ENCODE measurements at regions not wholly inside any gene's neighbourhood (a gene's known extent, or its start where the extent isn't known, plus 50 kb on each side); places are given as distances from the start of the nearest gene placed in this dataset.
"Not testable (repeated sequence)": the region's sequence is repeated elsewhere in the genome, so short reads cannot be mapped to it uniquely, and the experiment has no call there.

DNA sequence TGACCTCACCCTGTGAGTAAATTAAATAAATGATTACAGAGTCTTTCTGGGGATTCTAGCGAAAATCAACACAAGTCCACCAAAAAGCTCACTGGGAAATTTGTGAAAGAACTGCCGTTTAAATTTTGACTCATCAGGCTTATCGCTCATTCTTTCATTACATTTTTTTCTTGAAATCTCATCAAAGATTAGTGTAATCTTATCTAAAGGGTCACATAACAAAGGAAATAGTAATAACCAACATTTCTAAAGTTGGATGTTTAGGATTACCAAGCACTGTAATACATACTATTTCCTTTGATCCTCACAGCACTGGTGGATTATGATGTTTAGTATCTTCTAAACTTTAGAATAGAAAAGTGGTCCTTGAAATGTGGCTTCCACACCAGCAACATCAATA is 111.1 kb upstream of the CBLB start:
- H2BK5ac ChIP-seq (ENCODE audit: low read depth, low read length, poor library complexity): no peak overlapping the region
- no CpG with 5 or more reads among the region's 3 CpGs for WGBS (ENCODE audit: extremely low coverage, insufficient coverage, insufficient read length)

DNA sequence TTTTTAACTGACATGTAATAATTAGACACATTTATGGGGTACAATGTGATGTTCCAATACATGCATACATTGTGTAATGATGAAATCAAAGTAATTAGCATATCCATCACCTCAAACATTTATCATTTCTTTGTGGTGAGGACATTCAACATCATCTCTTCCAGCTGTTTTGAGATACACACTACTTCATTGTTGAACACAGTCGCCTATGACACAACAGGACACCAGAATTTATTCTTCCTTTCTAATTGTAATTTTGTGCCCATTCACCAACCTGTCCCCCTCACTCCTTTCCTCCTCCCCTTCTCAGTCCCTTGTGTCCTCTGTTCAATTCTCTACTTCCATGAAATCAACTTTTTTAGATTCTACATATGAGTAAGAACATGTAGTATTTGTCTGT is 113.4 kb upstream of the CBLB start:
- Histone ChIP-seq H2AK5ac (ENCODE audit: low read length) (no peak overlapping the region), H3K79me2 (ENCODE audit: control insufficient read depth, insufficient read depth, low read length, poor library complexity) (no peaks in the 10 kb centered on the region), H3K4me3 (ENCODE audit: low read depth, low read length) (no peak overlapping the region), H3K4me1 (ENCODE audit: control insufficient read depth in 1 of 2, insufficient read depth in 2 of 2, low read length in 2 of 2) (no peaks in the 10 kb centered on the region), H3K14ac (ENCODE audit: low read length) (no peak overlapping the region), H3K9me3 (ENCODE audit: insufficient read depth, low read depth, low read length) (no peaks in the 10 kb centered on the region), H3K23ac (ENCODE audit: low read length) (no peak overlapping the region), H2BK120ac (ENCODE audit: insufficient read depth, low read length, poor library complexity) (no peak overlapping the region), H4K91ac (ENCODE audit: low read depth, low read length) (no peak overlapping the region), H3K4me2 (ENCODE audit: low read length) (no peak overlapping the region), H3K27ac (ENCODE audit: low read depth, low read length) (no peak overlapping the region), H3K79me1 (ENCODE audit: low read length) (no peaks in the 10 kb centered on the region), H4K8ac (ENCODE audit: low read depth, low read length) (no peak overlapping the region), H2BK12ac (ENCODE audit: low read length) (no peak overlapping the region), H3K36me3 (ENCODE audit: control insufficient read depth in 1 of 2, insufficient read depth in 2 of 2, low read length in 2 of 2) (no peaks in the 10 kb centered on the region), H3K9ac (ENCODE audit: low read length) (no peak overlapping the region), H2BK5ac (ENCODE audit: low read depth, low read length, poor library complexity) (no peak overlapping the region), H3K27me3 (ENCODE audit: insufficient read depth, low read length) (no peaks in the 10 kb centered on the region), H2AFZ (ENCODE audit: insufficient read depth, low read length, poor library complexity) (no peak overlapping the region), H3K4ac (ENCODE audit: low read depth, low read length) (no peak overlapping the region), H4K12ac (ENCODE audit: low read depth, low read length) (no peak overlapping the region), H3K18ac (ENCODE audit: low read length) (no peak overlapping the region)
- WGBS (ENCODE audit: extremely low coverage, insufficient coverage, insufficient read length): no CpG with 5 or more reads among the region's 1 CpG
- DNase-seq: no peak

More for the DNA sequence above, 111.1 kb upstream of the CBLB start:
- Histone ChIP-seq H3K18ac (ENCODE audit: low read length) (no peak overlapping the region), H3K4me1 (ENCODE audit: control insufficient read depth in 1 of 2, insufficient read depth in 2 of 2, low read length in 2 of 2) (no peaks in the 10 kb centered on the region), H4K8ac (ENCODE audit: low read depth, low read length) (no peak overlapping the region), H3K79me1 (ENCODE audit: low read length) (no peaks in the 10 kb centered on the region), H3K9me3 (ENCODE audit: insufficient read depth, low read depth, low read length) (no peaks in the 10 kb centered on the region), H3K14ac (ENCODE audit: low read length) (no peak overlapping the region), H3K79me2 (ENCODE audit: control insufficient read depth, insufficient read depth, low read length, poor library complexity) (no peaks in the 10 kb centered on the region), H4K12ac (ENCODE audit: low read depth, low read length) (no peak overlapping the region), H3K27ac (ENCODE audit: low read depth, low read length) (no peak overlapping the region), H2AK5ac (ENCODE audit: low read length) (no peak overlapping the region), H3K23ac (ENCODE audit: low read length) (no peak overlapping the region), H3K4ac (ENCODE audit: low read depth, low read length) (no peak overlapping the region), H2AFZ (ENCODE audit: insufficient read depth, low read length, poor library complexity) (no peak overlapping the region), H3K4me2 (ENCODE audit: low read length) (no peak overlapping the region), H2BK120ac (ENCODE audit: insufficient read depth, low read length, poor library complexity) (no peak overlapping the region), H3K9ac (ENCODE audit: low read length) (no peak overlapping the region), H2BK12ac (ENCODE audit: low read length) (no peak overlapping the region), H3K4me3 (ENCODE audit: low read depth, low read length) (no peak overlapping the region), H3K36me3 (ENCODE audit: control insufficient read depth in 1 of 2, insufficient read depth in 2 of 2, low read length in 2 of 2) (no peaks in the 10 kb centered on the region), H4K91ac (ENCODE audit: low read depth, low read length) (no peak overlapping the region), H3K27me3 (ENCODE audit: insufficient read depth, low read length) (no peaks in the 10 kb centered on the region)
- DNase-seq: peak; percentile 22 to 83

DNA sequence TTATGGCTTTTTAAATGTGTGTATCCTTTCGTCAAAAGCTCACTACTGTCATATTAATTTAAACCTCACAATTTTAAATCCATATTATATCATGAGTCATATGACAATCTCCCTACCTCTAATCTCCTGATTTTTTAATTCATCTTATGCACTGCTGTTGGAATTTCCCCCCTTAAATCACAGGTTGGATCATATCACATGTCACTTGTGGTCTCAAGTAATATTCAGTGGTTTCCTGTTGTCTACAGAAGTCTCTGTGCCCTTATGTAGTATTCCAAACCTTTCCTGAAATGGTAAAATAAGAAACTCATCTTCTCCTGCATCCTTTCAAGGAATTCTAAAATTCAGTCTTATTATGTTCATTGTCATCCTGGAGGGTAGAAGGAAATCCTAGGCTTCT is 116.0 kb upstream of the CBLB start:
- no peaks in the 10 kb centered on the region for H3K36me3 ChIP-seq (ENCODE audit: control insufficient read depth in 1 of 2, insufficient read depth in 2 of 2, low read length in 2 of 2)
- no peaks in the 10 kb centered on the region for H3K79me2 ChIP-seq (ENCODE audit: control insufficient read depth, insufficient read depth, low read length, poor library complexity)
- no peak overlapping the region for H3K23ac ChIP-seq (ENCODE audit: low read length)
- no peaks in the 10 kb centered on the region for H3K27me3 ChIP-seq (ENCODE audit: insufficient read depth, low read length)
- H2AK5ac ChIP-seq (ENCODE audit: low read length): no peak overlapping the region
- no peaks in the 10 kb centered on the region for H3K9me3 ChIP-seq (ENCODE audit: insufficient read depth, low read depth, low read length)
- no peak overlapping the region for H3K4me3 ChIP-seq (ENCODE audit: low read depth, low read length)
- no peaks in the 10 kb centered on the region for H3K4me1 ChIP-seq (ENCODE audit: control insufficient read depth in 1 of 2, insufficient read depth in 2 of 2, low read length in 2 of 2)
- no peak overlapping the region for H2BK12ac ChIP-seq (ENCODE audit: low read length)
- no peak overlapping the region for H3K4ac ChIP-seq (ENCODE audit: low read depth, low read length)
- H3K18ac ChIP-seq (ENCODE audit: low read length): no peak overlapping the region
- no peak overlapping the region for H2AFZ ChIP-seq (ENCODE audit: insufficient read depth, low read length, poor library complexity)
- H4K91ac ChIP-seq (ENCODE audit: low read depth, low read length): no peak overlapping the region
- no peak overlapping the region for H2BK5ac ChIP-seq (ENCODE audit: low read depth, low read length, poor library complexity)
- no peak for DNase-seq
- H3K14ac ChIP-seq (ENCODE audit: low read length): no peak overlapping the region
- H2BK120ac ChIP-seq (ENCODE audit: insufficient read depth, low read length, poor library complexity): no peak overlapping the region
- no CpG with 5 or more reads among the region's 1 CpG for WGBS (ENCODE audit: extremely low coverage, insufficient coverage, insufficient read length)
- no peaks in the 10 kb centered on the region for H3K79me1 ChIP-seq (ENCODE audit: low read length)
- H4K8ac ChIP-seq (ENCODE audit: low read depth, low read length): no peak overlapping the region
- no peak overlapping the region for H3K27ac ChIP-seq (ENCODE audit: low read depth, low read length)
- no peak overlapping the region for H4K12ac ChIP-seq (ENCODE audit: low read depth, low read length)
- H3K4me2 ChIP-seq (ENCODE audit: low read length): no peak overlapping the region
- no peak overlapping the region for H3K9ac ChIP-seq (ENCODE audit: low read length)

DNA sequence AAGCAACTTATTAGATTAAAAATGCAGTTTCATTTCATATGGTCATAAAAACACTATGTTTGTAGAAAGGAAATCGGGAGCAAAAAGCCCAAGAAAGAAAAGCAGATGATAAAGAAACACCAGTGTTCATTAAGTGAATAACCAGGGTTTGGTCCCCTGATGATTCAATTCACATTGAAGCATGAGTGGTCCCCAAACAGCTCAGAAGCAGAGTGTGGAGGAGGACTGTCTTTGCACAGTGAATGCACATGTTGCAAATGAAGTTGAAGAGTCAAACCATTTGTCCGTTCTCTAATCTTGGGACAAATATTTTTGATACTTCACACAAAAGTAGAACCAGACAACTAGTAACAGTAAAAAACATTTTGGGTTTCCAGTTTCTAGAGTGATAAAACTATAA is 117.5 kb upstream of the CBLB start:
- WGBS (ENCODE audit: extremely low coverage, insufficient coverage, insufficient read length): no CpG with 5 or more reads among the region's 2 CpGs
- DNase-seq; H3K9me3 ChIP-seq (ENCODE audit: insufficient read depth, low read depth, low read length); H4K91ac ChIP-seq (ENCODE audit: low read depth, low read length); H3K23ac ChIP-seq (ENCODE audit: low read length); H3K79me2 ChIP-seq (ENCODE audit: control insufficient read depth, insufficient read depth, low read length, poor library complexity); H3K18ac ChIP-seq (ENCODE audit: low read length); H2AFZ ChIP-seq (ENCODE audit: insufficient read depth, low read length, poor library complexity); H3K27me3 ChIP-seq (ENCODE audit: insufficient read depth, low read length); H2AK5ac ChIP-seq (ENCODE audit: low read length); H3K79me1 ChIP-seq (ENCODE audit: low read length); H3K9ac ChIP-seq (ENCODE audit: low read length); H3K4me2 ChIP-seq (ENCODE audit: low read length); H3K4ac ChIP-seq (ENCODE audit: low read depth, low read length); H2BK12ac ChIP-seq (ENCODE audit: low read length); H4K8ac ChIP-seq (ENCODE audit: low read depth, low read length); H3K4me3 ChIP-seq (ENCODE audit: low read depth, low read length); H3K4me1 ChIP-seq (ENCODE audit: control insufficient read depth in 1 of 2, insufficient read depth in 2 of 2, low read length in 2 of 2); H2BK120ac ChIP-seq (ENCODE audit: insufficient read depth, low read length, poor library complexity); H3K14ac ChIP-seq (ENCODE audit: low read length); H2BK5ac ChIP-seq (ENCODE audit: low read depth, low read length, poor library complexity); H4K12ac ChIP-seq (ENCODE audit: low read depth, low read length); H3K36me3 ChIP-seq (ENCODE audit: control insufficient read depth in 1 of 2, insufficient read depth in 2 of 2, low read length in 2 of 2); H3K27ac ChIP-seq (ENCODE audit: low read depth, low read length): not testable (repeated sequence)

All from trophoblast cell (in vitro differentiated cells and primary cell).